Ascending aorta (tissue), 2 donors: ENCODE measurements at regions not wholly inside any gene's neighbourhood (a gene's known extent, or its start where the extent isn't known, plus 50 kb on each side); places are given as distances from the start of the nearest gene placed in this dataset.

Experiments used
- DNase-seq, 2 donors: peaks; one replicate each; pipeline ENCODE4 v3.0.0-alpha.2; 2019; ENCODE audit warnings: low spot score in 2 of 2
- H3K27ac ChIP-seq, 2 donors: fragments of 200-600 bp; sonication (generic); one replicate each; pipeline ENCODE4 v1.5.1; 2016 to 2017; ENCODE audit warnings: mild to moderate bottlenecking in 1 of 2
- H3K27me3 ChIP-seq: fragments of 200-600 bp; sonication (generic); one replicate; pipeline ENCODE4 v1.5.1; 2017
- H3K36me3 ChIP-seq, 2 donors: fragments of 200-600 bp; sonication (generic); one replicate each; pipeline ENCODE4 v1.5.1; 2016
- H3K4me1 ChIP-seq, 2 donors: fragments of 200-600 bp; sonication (generic); one replicate each; pipeline ENCODE4 v1.5.1; 2016 to 2017; ENCODE audit warnings: mild to moderate bottlenecking in 1 of 2
- H3K4me3 ChIP-seq, 2 donors: fragments of 200-600 bp; sonication (generic); one replicate each; pipeline ENCODE4 v1.5.1; 2016 to 2017; ENCODE audit warnings: mild to moderate bottlenecking in 1 of 2
- H3K9me3 ChIP-seq, 2 donors: fragments of 200-600 bp; sonication (generic); one replicate each; pipeline ENCODE4 v1.5.1; 2016
- CTCF ChIP-seq, 3 experiments: fragments of 200-600 bp in 2 of 3; fragments of 450-650 bp in 1 of 3; sonication (generic) in 2 of 3; IDR thresholded peaks; one replicate each; pipeline ENCODE4 v1.5.1; 2016 to 2019; ENCODE audit warnings: antibody characterized with exemption in 3 of 3, mild to moderate bottlenecking in 1 of 3, moderate library complexity in 1 of 3
- intact Hi-C: fragments of 100-400 bp; cut with DNase I; formaldehyde crosslinking; loops from one replicate; pipeline ENCODE4 v1.15.1; 2023

DNA sequence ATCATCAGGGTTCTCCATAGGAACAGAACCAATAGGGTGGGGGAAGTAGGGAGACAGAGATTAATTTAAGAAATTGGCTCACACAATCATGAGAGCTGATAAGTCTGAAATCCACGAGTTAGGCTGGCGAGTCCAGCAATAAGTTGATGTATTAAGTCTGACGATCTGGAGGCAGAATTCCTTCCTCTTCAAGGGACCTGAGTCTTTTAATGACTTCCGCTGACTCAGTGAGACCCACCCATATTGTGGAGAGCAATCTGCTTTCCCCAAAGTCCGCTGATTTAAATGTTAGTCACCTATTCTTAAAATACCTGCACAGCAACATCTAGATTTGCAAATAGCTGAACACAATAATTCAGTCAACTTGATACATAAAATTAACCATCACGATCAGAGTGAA, 97.8 kb downstream of the SPTSSA start:
- Histone ChIP-seq H3K4me3 (no peak overlapping the region), H3K9me3 (no peaks in the 10 kb centered on the region), H3K27me3 (no peaks in the 10 kb centered on the region), H3K36me3 (no peaks in the 10 kb centered on the region), H3K27ac (no peak overlapping the region), H3K4me1 (no peaks in the 10 kb centered on the region)
- intact Hi-C loops, result no loop called here
- no peak for TF ChIP-seq CTCF (IDR thresholded peaks at IDR 0.05)
- DNase-seq, result no peak

DNA sequence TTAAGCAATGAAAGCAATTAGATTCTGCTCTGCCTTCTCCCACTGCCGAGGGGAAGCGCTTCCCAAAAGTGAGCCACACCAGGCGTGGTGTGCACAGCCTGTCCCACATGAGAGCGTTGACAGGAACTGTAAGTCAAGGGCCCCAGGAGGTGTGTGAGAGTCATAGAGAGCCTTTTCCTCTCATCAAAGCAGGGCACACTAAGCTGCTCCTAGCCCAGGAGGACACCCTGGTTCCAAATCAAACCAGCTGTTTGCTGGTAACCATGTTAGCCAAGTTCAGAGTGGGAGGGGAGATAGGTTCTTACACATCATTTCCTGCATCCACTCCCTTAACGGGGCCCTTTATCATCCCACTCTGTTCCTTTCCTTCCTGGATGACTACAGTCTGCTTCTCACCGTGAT, 98.3 kb downstream of the SPTSSA start:
- Histone ChIP-seq H3K27me3 (no peaks in the 10 kb centered on the region), H3K36me3 (no peaks in the 10 kb centered on the region), H3K4me3 (no peak overlapping the region), H3K4me1 (no peaks in the 10 kb centered on the region), H3K27ac (no peak overlapping the region), H3K9me3 (no peaks in the 10 kb centered on the region)
- DNase-seq, result no peak
- intact Hi-C loops, result no loop called here
- TF ChIP-seq CTCF (IDR thresholded peaks at IDR 0.05), result no peak

DNA sequence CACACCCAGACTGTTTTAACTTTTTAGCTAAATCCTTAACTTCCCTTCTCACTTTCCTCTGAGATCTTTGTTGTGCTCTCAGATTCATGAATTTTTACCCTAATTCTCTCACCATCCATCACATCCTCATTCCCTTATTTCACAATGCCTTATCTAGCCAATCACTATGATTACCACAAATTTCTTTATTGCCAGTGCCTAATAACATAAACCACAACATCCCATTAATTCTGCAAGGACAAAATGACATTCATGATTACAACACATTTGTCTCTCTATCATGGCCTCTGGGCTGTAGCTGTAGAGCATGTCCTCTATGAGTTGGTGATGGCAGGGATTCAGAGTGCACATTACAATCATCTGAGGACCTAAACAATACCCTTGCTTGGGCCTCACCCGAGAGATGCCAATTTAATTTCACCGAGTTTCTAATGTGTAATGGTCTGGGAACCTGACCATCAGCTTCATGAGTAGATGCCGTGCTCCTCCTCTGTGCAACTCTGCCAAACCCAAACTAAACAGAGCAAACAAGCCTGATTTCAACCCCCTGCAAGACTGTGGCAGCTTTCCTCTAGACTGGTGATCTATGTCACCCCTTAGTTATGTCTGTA, 99.3 kb downstream of the SPTSSA start:
- H3K27me3 ChIP-seq, result no peaks in the 10 kb centered on the region
- no peak overlapping the region for H3K27ac ChIP-seq
- no peak for TF ChIP-seq CTCF (IDR thresholded peaks at IDR 0.05)
- H3K4me1 ChIP-seq, result no peaks in the 10 kb centered on the region
- no peak for DNase-seq
- intact Hi-C loops, result no loop called here
- no peak overlapping the region for H3K4me3 ChIP-seq
- H3K9me3 ChIP-seq, result no peaks in the 10 kb centered on the region
- no peaks in the 10 kb centered on the region for H3K36me3 ChIP-seq

- Histone ChIP-seq H3K36me3 (no peaks in the 10 kb centered on the region), H3K27ac (no peak overlapping the region), H3K4me1 (no peaks in the 10 kb centered on the region), H3K27me3 (no peaks in the 10 kb centered on the region), H3K9me3 (no peaks in the 10 kb centered on the region), H3K4me3 (no peak overlapping the region)
- intact Hi-C loops, result no loop called here
- DNase-seq, result no peak
- no peak for TF ChIP-seq CTCF (IDR thresholded peaks at IDR 0.05)
Measured at GRCh38 chr14:34361504-34362011, 100.5 kb downstream of the SPTSSA start.

DNA sequence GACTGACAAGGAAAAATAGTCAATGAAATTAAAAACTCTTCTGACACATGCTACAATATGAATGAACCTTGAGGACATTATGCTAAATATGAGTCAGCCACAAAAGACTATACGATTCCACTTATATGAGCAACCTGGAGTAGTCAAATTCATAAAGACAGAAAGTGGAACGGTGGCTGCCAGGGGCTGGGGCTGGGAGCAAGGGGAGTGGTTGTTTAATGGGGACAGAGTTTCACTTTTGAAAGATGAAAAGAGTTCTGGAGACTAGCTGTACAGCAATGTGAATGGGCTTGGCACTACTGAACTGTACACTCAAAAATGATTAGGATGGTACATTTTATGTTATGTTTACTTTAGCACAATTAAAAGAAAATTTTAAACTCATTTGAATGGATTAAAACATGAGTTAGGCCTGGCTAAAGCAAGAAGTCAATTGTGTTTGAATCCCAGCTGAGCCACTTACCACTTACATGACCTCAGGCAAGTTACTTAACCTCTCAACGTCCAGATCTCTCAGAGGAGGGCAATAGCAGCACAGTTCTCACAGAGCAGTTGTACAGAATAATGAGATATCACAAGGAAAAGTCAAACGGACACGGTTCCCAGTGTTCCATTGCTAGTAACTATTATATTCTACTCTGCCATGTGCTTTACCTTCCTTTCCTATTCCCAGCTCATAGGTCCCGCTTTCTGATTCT, 102.5 kb downstream of the SPTSSA start:
- Histone ChIP-seq H3K4me1 (no peaks in the 10 kb centered on the region), H3K27me3 (no peaks in the 10 kb centered on the region), H3K9me3 (no peaks in the 10 kb centered on the region), H3K27ac (no peak overlapping the region), H3K4me3 (no peak overlapping the region), H3K36me3 (no peaks in the 10 kb centered on the region)
- no peak for TF ChIP-seq CTCF (IDR thresholded peaks at IDR 0.05)
- intact Hi-C loops, result no loop called here
- no peak for DNase-seq
